ENCODE measurements at regions not wholly inside any gene's neighbourhood (a gene's known extent, or its start where the extent isn't known, plus 50 kb on each side); places are given as distances from the start of the nearest gene placed in this dataset.

DNA sequence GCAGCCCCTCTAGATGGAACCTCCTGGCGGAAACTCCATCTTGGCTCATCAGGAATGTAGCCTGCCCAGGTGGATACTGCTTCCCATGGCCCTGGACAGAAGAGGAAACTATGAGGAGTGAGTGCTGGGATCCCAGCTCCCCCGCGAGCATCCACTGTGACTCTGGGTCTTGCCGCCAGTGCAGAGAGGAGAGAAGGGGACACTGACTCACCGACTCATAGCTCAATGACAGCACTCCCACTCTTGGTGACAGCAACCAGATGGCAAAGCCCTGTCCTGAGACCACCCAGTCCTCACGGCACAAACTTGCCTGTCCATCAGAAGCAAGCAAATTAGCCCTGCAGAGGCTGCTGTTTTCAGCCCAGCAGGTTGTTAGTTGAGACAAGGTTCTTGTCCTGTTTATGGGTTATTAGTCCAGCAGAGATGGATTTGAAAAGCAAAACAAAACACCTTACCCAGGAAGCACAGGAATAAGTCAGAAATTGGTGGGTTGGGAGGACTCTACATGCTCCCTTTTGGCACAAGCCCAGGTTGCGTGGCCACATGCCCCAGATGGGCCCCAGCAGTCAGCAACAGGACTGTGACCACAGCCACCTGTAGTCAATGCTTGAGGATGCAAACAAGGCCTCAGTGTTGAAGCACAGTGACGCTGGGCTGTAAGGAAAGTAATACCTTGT is 111.5 kb upstream of the GLI2 start:
- H3K9me3 Mint-ChIP-seq: no peaks in the 10 kb centered on the region
- H3K36me3 Mint-ChIP-seq (ENCODE audit: low read depth): no peaks in the 10 kb centered on the region
- no peaks in the 10 kb centered on the region for H3K27me3 Mint-ChIP-seq (ENCODE audit: low read depth)
- H3K4me1 Mint-ChIP-seq (ENCODE audit: low read depth): no peaks in the 10 kb centered on the region
- H3K27ac Mint-ChIP-seq: no peak overlapping the region
- H3K4me3 Mint-ChIP-seq: no peak overlapping the region

DNA sequence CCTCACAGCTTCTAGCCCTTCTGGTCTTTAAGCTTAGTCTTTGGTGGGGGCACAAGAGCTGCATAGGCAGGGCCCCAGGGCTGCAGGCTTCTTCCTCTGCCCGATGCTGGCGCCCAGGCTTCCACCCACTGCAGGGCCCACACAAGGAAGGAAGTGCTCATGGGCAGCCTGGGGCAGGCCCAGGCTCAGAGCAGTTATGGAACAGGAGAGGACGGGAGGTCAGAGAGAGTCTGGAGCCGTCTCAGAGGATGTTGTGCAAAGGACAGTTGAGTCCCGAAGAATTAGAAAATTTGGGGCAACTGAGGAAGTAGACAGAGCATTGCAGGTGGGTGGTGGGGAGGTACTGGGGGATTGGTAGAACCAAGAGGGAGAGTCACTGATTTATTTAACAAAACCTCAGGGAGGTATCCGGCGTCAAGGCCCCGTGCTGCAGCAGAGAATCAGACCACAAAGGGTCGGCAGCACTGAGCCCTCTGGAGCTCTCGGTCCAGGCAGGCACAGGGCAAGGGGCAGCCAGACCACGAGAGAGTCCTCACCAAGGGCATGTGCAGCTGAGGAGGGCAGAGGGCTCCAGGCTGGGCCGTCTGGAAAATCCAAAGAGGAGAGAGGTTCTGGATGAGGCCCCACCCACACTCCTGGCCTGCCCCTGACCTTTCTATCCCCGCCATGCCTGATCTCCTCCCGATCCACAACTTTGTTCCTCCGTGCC is 110.8 kb upstream of the GLI2 start:
- Mint-ChIP-seq H3K27me3 (ENCODE audit: low read depth) (no peaks in the 10 kb centered on the region), H3K9me3 (no peaks in the 10 kb centered on the region), H3K36me3 (ENCODE audit: low read depth) (no peaks in the 10 kb centered on the region), H3K4me3 (no peak overlapping the region), H3K27ac (no peak overlapping the region), H3K4me1 (ENCODE audit: low read depth) (no peaks in the 10 kb centered on the region)

DNA sequence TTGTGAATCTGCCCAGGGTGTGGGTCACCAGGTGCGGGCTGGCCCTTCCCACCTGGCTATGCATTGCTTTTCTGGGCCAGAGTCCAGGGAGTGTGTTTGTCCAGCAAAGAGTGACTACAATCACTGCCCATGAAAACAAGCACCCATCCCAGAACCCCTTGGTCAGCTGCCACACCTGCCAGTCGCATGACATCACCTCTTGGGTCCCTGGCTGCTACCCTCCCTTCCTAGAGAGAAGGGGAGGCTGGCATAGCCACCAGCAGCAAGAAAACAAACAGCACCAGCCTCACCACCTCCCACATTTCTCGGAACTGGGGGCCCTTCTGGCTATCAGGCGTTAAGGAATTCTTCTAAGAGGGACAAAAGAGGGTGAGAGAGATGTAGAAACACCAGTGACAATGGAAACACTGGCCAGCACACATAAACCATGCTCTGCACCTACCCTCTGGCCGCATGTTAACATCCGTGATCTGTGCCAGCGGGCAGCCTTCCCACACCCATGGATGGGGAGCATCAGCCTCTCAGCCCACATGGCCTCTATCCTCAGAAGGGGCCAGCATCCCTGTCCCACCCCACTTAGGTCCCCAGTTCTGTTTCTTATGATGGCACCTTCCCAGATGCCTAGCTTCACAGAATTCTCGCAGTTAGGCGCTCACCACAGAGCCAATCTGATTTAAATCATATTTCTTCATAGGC is 109.7 kb upstream of the GLI2 start:
- H3K27me3 Mint-ChIP-seq (ENCODE audit: low read depth): no peaks in the 10 kb centered on the region
- no peaks in the 10 kb centered on the region for H3K9me3 Mint-ChIP-seq
- H3K36me3 Mint-ChIP-seq (ENCODE audit: low read depth): no peaks in the 10 kb centered on the region
- no peak overlapping the region for H3K4me3 Mint-ChIP-seq
- H3K27ac Mint-ChIP-seq: no peak overlapping the region
- H3K4me1 Mint-ChIP-seq (ENCODE audit: low read depth): no peaks in the 10 kb centered on the region

DNA sequence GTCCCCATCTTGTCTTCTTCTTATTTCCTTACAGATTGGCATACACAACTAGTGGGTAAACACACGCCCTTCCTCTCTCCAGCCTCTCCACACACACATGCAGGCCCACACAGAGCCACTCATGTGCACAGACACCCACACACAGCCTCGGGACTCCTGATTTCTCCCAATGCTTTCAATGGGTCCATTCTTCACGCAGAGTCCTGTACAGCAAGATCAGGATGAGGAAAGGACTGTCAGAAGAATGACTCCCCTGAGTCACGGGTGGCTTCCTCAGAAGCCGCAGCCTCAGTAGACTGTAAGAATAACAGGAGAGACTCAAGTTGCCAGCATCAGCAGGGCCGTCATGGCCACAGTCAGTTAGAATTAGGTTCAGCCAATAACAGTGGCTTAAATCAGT is 109.1 kb upstream of the GLI2 start:
- no peaks in the 10 kb centered on the region for H3K27me3 Mint-ChIP-seq (ENCODE audit: low read depth)
- no peak overlapping the region for H3K4me3 Mint-ChIP-seq
- no peak overlapping the region for H3K27ac Mint-ChIP-seq
- H3K4me1 Mint-ChIP-seq (ENCODE audit: low read depth): no peaks in the 10 kb centered on the region
- no peaks in the 10 kb centered on the region for H3K36me3 Mint-ChIP-seq (ENCODE audit: low read depth)
- no peaks in the 10 kb centered on the region for H3K9me3 Mint-ChIP-seq

DNA sequence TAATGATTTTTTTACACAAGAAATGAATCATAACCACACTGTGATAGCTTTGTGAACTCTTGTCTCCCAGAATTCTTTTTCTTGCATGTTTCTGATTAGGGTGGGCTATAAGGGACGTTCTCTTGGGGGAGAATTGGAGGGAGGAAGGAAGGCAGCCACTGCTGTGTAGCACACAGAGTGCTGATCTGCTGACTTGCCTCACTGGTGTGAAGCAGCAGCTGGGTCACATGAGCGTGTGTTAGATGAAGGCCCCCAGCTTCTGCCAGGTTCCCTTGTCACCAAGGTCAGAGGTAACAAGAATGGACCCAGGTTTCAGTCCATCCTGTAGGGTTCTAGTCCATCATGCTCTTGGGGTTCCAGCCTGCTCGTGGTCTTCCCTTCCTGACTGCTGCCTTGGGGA is 107.4 kb upstream of the GLI2 start:
- Mint-ChIP-seq H3K9me3 (no peaks in the 10 kb centered on the region), H3K27me3 (ENCODE audit: low read depth) (no peaks in the 10 kb centered on the region), H3K4me3 (no peak overlapping the region), H3K4me1 (ENCODE audit: low read depth) (no peaks in the 10 kb centered on the region), H3K36me3 (ENCODE audit: low read depth) (no peaks in the 10 kb centered on the region), H3K27ac (no peak overlapping the region)

DNA sequence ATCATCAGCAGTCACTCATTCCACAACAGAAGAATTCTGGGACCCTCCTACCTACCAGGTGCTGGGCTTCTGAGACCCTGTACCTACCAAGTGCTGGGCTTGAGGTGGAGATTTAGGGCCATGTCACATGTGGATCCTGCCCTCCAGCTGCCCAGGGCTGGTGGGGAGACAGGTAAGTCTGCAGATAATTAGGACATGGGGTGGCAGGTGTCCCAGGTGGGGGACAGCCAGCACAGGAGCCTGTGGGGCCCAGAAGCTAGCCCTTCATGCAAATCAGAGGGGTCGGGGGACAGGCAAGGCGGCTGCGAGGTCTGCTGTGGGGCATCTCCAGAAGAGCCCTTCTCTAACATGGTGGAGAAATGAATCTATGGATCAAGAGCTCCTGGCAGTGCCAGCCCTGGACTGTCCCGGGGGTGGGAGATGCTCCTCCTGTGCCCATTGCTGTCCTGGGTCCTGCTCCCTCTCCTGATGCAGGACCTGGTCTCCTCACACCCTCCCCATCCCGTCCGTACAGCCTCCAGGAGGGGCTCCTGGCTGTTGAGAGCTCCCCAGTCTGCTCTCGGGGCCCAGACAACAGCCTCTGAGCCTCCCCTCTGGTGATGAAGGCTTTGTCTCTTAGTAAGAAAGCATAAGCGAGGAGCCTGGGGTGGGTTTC is 106.3 kb upstream of the GLI2 start:
- no peaks in the 10 kb centered on the region for H3K27me3 Mint-ChIP-seq (ENCODE audit: low read depth)
- no peak overlapping the region for H3K27ac Mint-ChIP-seq
- no peaks in the 10 kb centered on the region for H3K4me1 Mint-ChIP-seq (ENCODE audit: low read depth)
- no peaks in the 10 kb centered on the region for H3K36me3 Mint-ChIP-seq (ENCODE audit: low read depth)
- H3K9me3 Mint-ChIP-seq: no peaks in the 10 kb centered on the region
- H3K4me3 Mint-ChIP-seq: no peak overlapping the region

DNA sequence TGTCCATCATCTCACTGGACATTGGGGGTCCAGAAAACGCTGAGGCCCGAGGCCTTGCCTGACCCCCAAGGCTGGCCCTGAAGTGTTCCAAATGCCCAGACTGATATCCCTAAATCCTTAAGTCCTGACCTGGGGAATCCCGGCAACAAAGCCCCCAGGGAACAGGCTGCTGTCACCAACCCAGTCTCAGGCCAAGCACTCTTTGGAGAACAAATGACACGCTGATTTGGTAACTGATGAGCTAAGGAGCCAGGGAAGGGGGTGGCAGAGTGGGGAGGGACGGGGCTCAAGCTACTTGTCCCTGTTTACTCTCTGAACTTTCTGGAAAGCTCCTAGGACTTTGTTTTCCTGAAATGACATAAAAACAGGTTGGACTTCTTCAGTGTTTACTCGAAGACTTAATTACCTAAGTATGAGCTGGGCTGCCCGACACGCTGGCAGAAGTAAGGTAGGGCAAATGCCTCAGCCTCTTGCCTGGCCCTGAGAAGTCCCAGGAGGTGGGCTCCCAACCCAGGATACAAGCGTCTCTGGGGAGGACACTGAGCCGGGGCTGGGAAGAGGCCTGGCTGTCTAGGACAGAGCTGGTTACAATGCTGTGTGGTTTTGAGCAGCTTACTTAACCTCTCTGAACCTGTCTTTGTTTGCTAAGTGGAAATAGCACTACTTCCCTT is 105.5 kb upstream of the GLI2 start:
- Mint-ChIP-seq H3K36me3 (ENCODE audit: low read depth) (no peaks in the 10 kb centered on the region), H3K9me3 (no peaks in the 10 kb centered on the region), H3K4me3 (no peak overlapping the region), H3K27ac (no peak overlapping the region), H3K27me3 (ENCODE audit: low read depth) (no peaks in the 10 kb centered on the region), H3K4me1 (ENCODE audit: low read depth) (no peaks in the 10 kb centered on the region)

DNA sequence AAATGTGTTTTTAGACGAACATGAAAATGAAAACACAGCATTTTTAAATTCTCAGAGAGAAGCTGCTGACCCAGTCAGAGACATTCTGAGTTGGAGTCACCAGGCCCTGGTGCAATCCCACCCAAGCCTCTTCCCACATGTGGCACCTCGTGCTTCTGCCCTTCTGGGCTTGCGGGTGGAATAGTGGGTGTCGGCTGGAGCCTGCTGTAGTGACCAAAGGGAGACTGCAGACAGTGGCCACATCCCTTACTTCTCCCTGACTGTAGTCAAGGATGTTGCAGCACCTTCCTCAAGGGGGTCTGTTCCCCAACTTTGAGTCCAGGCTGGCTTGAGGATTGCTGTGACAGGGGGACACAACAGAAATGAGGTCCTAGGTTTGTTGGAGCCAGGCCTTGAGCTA is 104.4 kb upstream of the GLI2 start:
- no peaks in the 10 kb centered on the region for H3K9me3 Mint-ChIP-seq
- no peak overlapping the region for H3K27ac Mint-ChIP-seq
- no peaks in the 10 kb centered on the region for H3K36me3 Mint-ChIP-seq (ENCODE audit: low read depth)
- no peaks in the 10 kb centered on the region for H3K4me1 Mint-ChIP-seq (ENCODE audit: low read depth)
- no peaks in the 10 kb centered on the region for H3K27me3 Mint-ChIP-seq (ENCODE audit: low read depth)
- no peak overlapping the region for H3K4me3 Mint-ChIP-seq

DNA sequence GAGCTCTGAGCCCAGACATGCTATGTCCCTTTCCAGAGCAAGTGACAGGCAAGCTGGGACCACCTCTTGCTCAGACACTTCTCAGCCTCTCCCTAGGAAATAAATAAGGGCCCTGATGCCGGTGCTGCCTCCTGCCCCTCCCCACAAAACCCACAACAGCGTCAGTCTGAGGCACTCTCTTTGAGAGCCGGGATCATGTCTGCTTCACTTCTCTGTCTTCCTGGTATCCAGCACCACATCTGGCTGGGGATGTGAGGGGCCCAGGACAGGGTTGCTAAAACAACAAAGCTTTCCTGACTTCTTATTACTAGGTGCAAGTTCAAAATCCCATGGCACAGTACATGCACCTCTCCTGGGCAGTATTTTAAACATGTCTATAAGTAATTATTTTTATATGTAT is 103.9 kb upstream of the GLI2 start:
- H3K27me3 Mint-ChIP-seq (ENCODE audit: low read depth): no peaks in the 10 kb centered on the region
- no peaks in the 10 kb centered on the region for H3K36me3 Mint-ChIP-seq (ENCODE audit: low read depth)
- H3K27ac Mint-ChIP-seq: no peak overlapping the region
- no peaks in the 10 kb centered on the region for H3K9me3 Mint-ChIP-seq
- no peak overlapping the region for H3K4me3 Mint-ChIP-seq
- no peaks in the 10 kb centered on the region for H3K4me1 Mint-ChIP-seq (ENCODE audit: low read depth)

DNA sequence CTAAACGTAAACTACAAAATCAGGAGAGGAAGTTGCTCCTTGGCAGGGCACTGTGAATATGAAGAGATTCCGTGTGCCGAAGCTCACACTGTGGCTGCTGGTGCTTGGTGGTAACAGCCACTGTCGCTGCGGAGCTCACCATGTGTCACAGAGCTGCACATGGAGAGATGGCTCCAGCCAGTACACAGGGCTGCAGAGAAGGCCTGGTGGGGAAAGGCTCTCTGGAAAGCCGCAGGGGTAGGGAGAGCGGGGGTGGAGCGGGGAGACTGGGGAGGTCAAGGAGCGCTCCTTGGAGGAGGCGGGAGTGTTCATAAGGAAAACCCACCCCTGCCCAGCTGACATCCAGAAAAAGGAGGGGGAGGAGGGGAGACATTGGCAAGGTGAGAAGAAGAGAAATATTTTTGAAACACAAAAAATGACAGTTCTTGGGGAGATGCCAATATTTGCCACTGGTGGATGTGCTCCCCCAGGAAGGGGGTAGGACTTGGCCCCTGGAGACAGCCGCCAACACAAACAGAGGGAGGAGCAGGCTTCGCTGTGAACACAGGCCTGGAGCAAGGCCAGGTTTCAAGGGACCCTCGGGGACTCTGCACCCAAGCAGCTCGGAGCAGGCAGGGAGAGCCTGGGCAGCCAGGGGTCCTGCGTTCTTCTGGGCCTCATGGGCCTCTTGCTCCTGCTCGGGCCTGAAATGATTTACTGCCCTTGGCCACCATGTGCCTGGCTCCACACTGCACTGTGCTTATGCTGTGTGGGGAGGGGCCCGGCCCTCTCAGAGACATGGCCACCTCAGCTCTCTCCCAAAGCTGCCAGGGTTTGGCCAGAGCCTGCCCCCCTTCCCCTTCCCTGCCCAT is 102.6 kb upstream of the GLI2 start:
- Mint-ChIP-seq H3K4me3 (no peak overlapping the region), H3K27ac (no peak overlapping the region), H3K9me3 (no peaks in the 10 kb centered on the region), H3K4me1 (ENCODE audit: low read depth) (no peaks in the 10 kb centered on the region), H3K36me3 (ENCODE audit: low read depth) (no peaks in the 10 kb centered on the region), H3K27me3 (ENCODE audit: low read depth) (no peaks in the 10 kb centered on the region)

DNA sequence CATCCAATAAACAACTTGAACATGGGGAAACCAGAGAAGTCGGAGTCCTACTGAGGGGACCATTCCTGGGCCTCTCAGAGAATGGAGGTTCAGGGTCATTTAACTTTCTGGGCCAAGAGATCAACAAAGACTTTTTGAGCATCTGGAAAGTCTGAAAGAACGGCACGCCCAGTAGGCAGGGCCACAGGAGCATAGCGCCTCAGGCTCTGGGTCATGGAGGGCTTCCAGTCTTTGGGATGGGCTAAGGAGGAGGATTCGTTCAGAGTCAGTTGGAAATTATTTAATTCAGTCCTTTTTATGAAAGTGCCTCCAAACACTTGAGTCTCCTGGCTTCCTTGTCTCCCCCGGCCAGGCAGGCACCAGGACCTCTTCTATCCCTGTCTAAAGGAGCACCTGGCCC is 101.1 kb upstream of the GLI2 start:
- Mint-ChIP-seq H3K27me3 (ENCODE audit: low read depth) (no peaks in the 10 kb centered on the region), H3K36me3 (ENCODE audit: low read depth) (no peaks in the 10 kb centered on the region), H3K9me3 (no peaks in the 10 kb centered on the region), H3K27ac (no peak overlapping the region), H3K4me1 (ENCODE audit: low read depth) (no peaks in the 10 kb centered on the region), H3K4me3 (no peak overlapping the region)

DNA sequence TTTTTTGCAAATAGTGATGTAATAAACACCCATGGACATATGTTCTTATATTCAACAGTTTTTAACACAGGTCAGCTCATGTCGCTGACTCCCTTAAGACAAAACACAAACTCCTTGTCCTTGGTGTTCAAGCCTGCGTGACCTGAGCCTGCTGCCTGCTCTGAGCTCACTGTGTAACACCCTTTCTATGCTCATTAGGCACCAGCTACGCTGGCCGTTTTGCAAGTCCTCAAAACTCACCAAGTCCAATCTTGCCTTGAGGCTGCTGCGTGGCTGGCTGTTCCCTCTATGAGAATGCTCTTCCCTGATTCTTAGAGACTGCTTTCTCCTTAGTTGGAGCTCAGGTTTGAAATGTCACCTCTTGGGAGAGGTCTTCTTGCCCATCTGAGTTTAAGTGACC is 100.5 kb upstream of the GLI2 start:
- no peaks in the 10 kb centered on the region for H3K36me3 Mint-ChIP-seq (ENCODE audit: low read depth)
- no peak overlapping the region for H3K27ac Mint-ChIP-seq
- H3K4me3 Mint-ChIP-seq: no peak overlapping the region
- no peaks in the 10 kb centered on the region for H3K27me3 Mint-ChIP-seq (ENCODE audit: low read depth)
- no peaks in the 10 kb centered on the region for H3K9me3 Mint-ChIP-seq
- no peaks in the 10 kb centered on the region for H3K4me1 Mint-ChIP-seq (ENCODE audit: low read depth)

DNA sequence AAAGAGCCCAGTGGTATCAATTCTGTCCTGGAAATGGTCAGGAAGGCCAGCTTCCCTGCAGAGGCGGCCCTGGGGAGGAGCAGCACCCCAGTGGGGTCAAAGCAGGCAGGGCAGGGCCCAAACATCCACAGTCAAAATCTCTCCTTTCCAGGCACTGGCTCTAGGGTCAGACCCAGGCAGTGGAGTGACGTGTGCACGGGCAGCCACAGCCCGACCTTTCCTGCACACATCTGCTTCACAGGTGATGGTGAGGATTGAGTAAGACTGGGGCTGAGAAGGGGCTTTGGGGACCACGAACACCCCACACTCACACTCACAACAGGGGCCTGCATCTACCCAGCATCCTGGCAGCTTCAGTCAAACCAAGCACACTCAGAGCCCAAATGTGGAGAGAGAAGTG is 97.8 kb upstream of the GLI2 start:
- Mint-ChIP-seq H3K4me1 (ENCODE audit: low read depth) (no peaks in the 10 kb centered on the region), H3K27me3 (ENCODE audit: low read depth) (peaks cover 7% of the 10 kb centered on the region), H3K27ac (no peak overlapping the region), H3K9me3 (no peaks in the 10 kb centered on the region), H3K36me3 (ENCODE audit: low read depth) (no peaks in the 10 kb centered on the region), H3K4me3 (no peak overlapping the region)

DNA sequence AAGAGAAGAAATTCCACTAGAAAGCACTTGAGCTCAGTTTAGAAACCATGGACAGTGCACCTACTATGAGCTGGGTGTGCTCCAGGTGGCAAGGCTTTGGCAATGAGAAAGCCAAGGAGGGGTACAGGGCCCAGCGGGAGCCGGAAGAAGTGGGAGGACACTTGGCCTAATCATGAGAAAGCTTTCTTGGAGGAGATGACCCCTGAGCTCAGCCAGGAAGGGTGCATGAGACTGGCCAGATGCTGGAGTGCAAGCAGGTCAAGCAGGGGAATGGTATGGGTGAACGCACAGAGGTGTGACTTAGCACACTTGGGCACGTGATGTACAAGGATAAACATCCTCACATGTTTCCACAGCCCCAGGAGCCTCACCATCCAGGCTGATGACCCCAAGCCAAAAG is 97.2 kb upstream of the GLI2 start:
- Mint-ChIP-seq H3K4me1 (ENCODE audit: low read depth) (no peaks in the 10 kb centered on the region), H3K27me3 (ENCODE audit: low read depth) (peaks cover 7% of the 10 kb centered on the region), H3K9me3 (no peaks in the 10 kb centered on the region), H3K36me3 (ENCODE audit: low read depth) (no peaks in the 10 kb centered on the region), H3K4me3 (no peak overlapping the region), H3K27ac (no peak overlapping the region)
